IMR-90 (cell line): ENCODE measurements at regions not wholly inside any gene's neighbourhood (a gene's known extent, or its start where the extent isn't known, plus 50 kb on each side); places are given as distances from the start of the nearest gene placed in this dataset.

Experiments
- ATAC-seq: fragments of 200-7000 bp; cut with Tn5 transposase; 2 replicates; pipeline ENCODE4 v1.9.1; 2020; ENCODE audit warnings: low read depth, mild to moderate bottlenecking, moderate library complexity
- BruUV-seq: library from RNA; stranded (reverse); fragments of 400-500 nt; replicated peaks from 2 replicates; lab custom pipeline; 2021; lab: Mats Ljungman, UMichigan
- CTCF ChIA-PET: fragments of 300-600 bp; formaldehyde crosslinking; extraction: SDS; loops from one replicate; lab custom pipeline; 2021; ENCODE audit warnings: antibody characterized with exemption; lab: Yijun Ruan, JAX
- POLR2A ChIA-PET: fragments of 300-600 bp; sonication (Branson Sonifier 250); formaldehyde crosslinking; loops from one replicate; lab custom pipeline; 2022; ENCODE audit warnings: antibody characterized with exemption; ENCODE audit not compliant: unreplicated experiment; lab: Charles Lee
- DNase-seq: peaks from one replicate; pipeline ENCODE4 v3.0.0; 2013
- H2AFZ ChIP-seq: replicated peaks from 2 replicates; pipeline ENCODE3; 2013; ENCODE audit warnings: low read length, mild to moderate bottlenecking; ENCODE audit not compliant: poor library complexity
- H2AK5ac ChIP-seq: 2 replicates; pipeline ENCODE4 v1.6.1; 2013; ENCODE audit warnings: low read depth, low read length, inconsistent platforms
- H2AK9ac ChIP-seq: replicated peaks from 2 replicates; pipeline ENCODE3; 2013; ENCODE audit warnings: mild to moderate bottlenecking, low read depth, low read length, moderate library complexity; ENCODE audit not compliant: poor library complexity
- H2BK120ac ChIP-seq: 2 replicates; pipeline ENCODE4 v1.6.1; 2013; ENCODE audit warnings: low read depth, low read length, inconsistent platforms
- H2BK15ac ChIP-seq: 3 replicates; pipeline ENCODE4 v1.6.1; 2013; ENCODE audit warnings: low read depth, low read length, inconsistent platforms
- H2BK20ac ChIP-seq: 2 replicates; pipeline ENCODE4 v1.6.1; 2013; ENCODE audit warnings: low read depth, mild to moderate bottlenecking, inconsistent platforms, low read length, moderate library complexity
- H2BK5ac ChIP-seq: 2 replicates; pipeline ENCODE4 v1.6.1; 2013; ENCODE audit warnings: mild to moderate bottlenecking, low read depth, low read length, inconsistent platforms; ENCODE audit not compliant: poor library complexity, severe bottlenecking
- H3K14ac ChIP-seq: replicated peaks from 2 replicates; pipeline ENCODE4 v1.6.1; 2013; ENCODE audit warnings: low read depth, low read length, inconsistent platforms
- H3K18ac ChIP-seq: 2 replicates; pipeline ENCODE4 v1.6.1; 2013; ENCODE audit warnings: low read depth, low read length, control low read depth
- H3K23ac ChIP-seq: 2 replicates; pipeline ENCODE4 v1.6.1; 2013; ENCODE audit warnings: low read depth, low read length, inconsistent platforms
- H3K27ac ChIP-seq: 2 replicates; pipeline ENCODE4 v1.5.1; 2013; ENCODE audit warnings: mild to moderate bottlenecking, control low read depth, low read length; ENCODE audit not compliant: insufficient read depth
- H3K27me3 ChIP-seq: 2 replicates; pipeline ENCODE4 v1.6.1; 2013; ENCODE audit warnings: low read length; ENCODE audit not compliant: control insufficient read depth, insufficient read depth
- H3K36me3 ChIP-seq: 2 replicates; pipeline ENCODE4 v1.6.1; 2013; ENCODE audit warnings: low read length, mixed read lengths; ENCODE audit not compliant: control insufficient read depth, insufficient read depth
- H3K4ac ChIP-seq: 2 replicates; pipeline ENCODE4 v1.6.1; 2013; ENCODE audit warnings: low read depth, low read length, inconsistent platforms
- H3K4me1 ChIP-seq: 2 replicates; pipeline ENCODE4 v1.6.1; 2013; ENCODE audit warnings: low read length, mixed read lengths; ENCODE audit not compliant: control insufficient read depth, insufficient read depth
- H3K4me2 ChIP-seq: 2 replicates; pipeline ENCODE4 v1.6.1; 2013; ENCODE audit warnings: low read depth, mild to moderate bottlenecking, control low read depth, low read length, moderate library complexity
- H3K4me3 ChIP-seq: 2 replicates; pipeline ENCODE4 v1.5.1; 2013; ENCODE audit warnings: low read depth, mild to moderate bottlenecking, control low read depth, low read length, moderate library complexity; ENCODE audit not compliant: insufficient read depth
- H3K56ac ChIP-seq: 2 replicates; pipeline ENCODE4 v1.6.1; 2013; ENCODE audit warnings: low read length, inconsistent platforms; ENCODE audit not compliant: insufficient read depth; ENCODE audit errors: extremely low read depth
- H3K79me1 ChIP-seq, 2 experiments: 2 replicates each; pipeline ENCODE4 v1.6.1; 2013; ENCODE audit warnings: low read length in 2 of 2, inconsistent platforms in 1 of 2, low read depth in 1 of 2
- H3K9ac ChIP-seq: 2 replicates; pipeline ENCODE4 v1.6.1; 2013; ENCODE audit warnings: low read depth, low read length, control low read depth
- H3K9me1 ChIP-seq: 2 replicates; pipeline ENCODE4 v1.6.1; 2013; ENCODE audit warnings: low read length, inconsistent platforms; ENCODE audit not compliant: insufficient read depth
- H3K9me3 ChIP-seq: 2 replicates; pipeline ENCODE4 v1.6.1; 2013; ENCODE audit warnings: low read length; ENCODE audit not compliant: control insufficient read depth, insufficient read depth
- H4K20me1 ChIP-seq: 2 replicates; pipeline ENCODE4 v1.6.1; 2013; ENCODE audit warnings: low read length, inconsistent platforms; ENCODE audit not compliant: insufficient read depth
- H4K5ac ChIP-seq: 2 replicates; pipeline ENCODE4 v1.6.1; 2013; ENCODE audit warnings: mild to moderate bottlenecking, low read depth, low read length, control low read depth
- H4K8ac ChIP-seq, 2 experiments: 2 replicates each; pipeline ENCODE4 v1.6.1; 2013; ENCODE audit warnings: low read depth in 2 of 2, low read length in 2 of 2, control low read depth in 1 of 2, inconsistent platforms in 1 of 2
- H4K91ac ChIP-seq: 2 replicates; pipeline ENCODE4 v1.6.1; 2013; ENCODE audit warnings: low read depth, low read length, inconsistent platforms; ENCODE audit not compliant: insufficient read depth
- CEBPB ChIP-seq: IDR thresholded peaks from 2 replicates; pipeline ENCODE4 v1.6.1; 2012; ENCODE audit warnings: low read depth, low read length, improper control_type of control experiment
- CHD1 ChIP-seq: IDR thresholded peaks from 2 replicates; pipeline ENCODE4 v1.6.1; 2012; ENCODE audit warnings: low read depth, low read length, improper control_type of control experiment
- CTCF ChIP-seq: conservative IDR thresholded peaks from 2 replicates; pipeline ENCODE4 v1.5.1; 2012; ENCODE audit warnings: mild to moderate bottlenecking, low read depth, low read length, improper control_type of control experiment
- MAFK ChIP-seq: IDR thresholded peaks from 2 replicates; pipeline ENCODE4 v1.6.1; 2012; ENCODE audit warnings: low read depth, low read length, improper control_type of control experiment
- RAD21 ChIP-seq: IDR thresholded peaks from 2 replicates; pipeline ENCODE4 v1.6.1; 2012; ENCODE audit warnings: low read length, improper control_type of control experiment
- RCOR1 ChIP-seq: IDR thresholded peaks from 2 replicates; pipeline ENCODE4 v1.6.1; 2012; ENCODE audit warnings: mild to moderate bottlenecking, low read length, improper control_type of control experiment; ENCODE audit not compliant: insufficient replicate concordance
- SMC3 ChIP-seq: fragments of 150-350 bp; IDR thresholded peaks from 2 replicates; pipeline ENCODE4 v1.6.1; 2016; ENCODE audit warnings: low read depth, mild to moderate bottlenecking, antibody characterized with exemption, low read length, moderate library complexity
- WGBS, 2 experiments: methylation state at CpG; one replicate each; pipeline versions ENCODE4 v1.1.5 to v1.1.7; 2013; ENCODE audit warnings: missing lambda C conversion rate in 2 of 2; ENCODE audit not compliant: insufficient read length in 1 of 2; ENCODE audit errors: extremely low coverage in 2 of 2; 5-methylcytosine and 5-hydroxymethylcytosine counted together
- dilution Hi-C: fragments of 300-500 bp; cut with HindIII; formaldehyde crosslinking; loops from one replicate; pipeline ENCODE4 v1.14.3; 2018; ENCODE audit warnings: low sequenced_read_pairs; ENCODE audit not compliant: unreplicated experiment
- in situ Hi-C: fragments of 300-500 bp; cut with MboI; formaldehyde crosslinking; loops from 3 replicates; pipeline ENCODE4 v1.14.3; 2019; ENCODE audit warnings: low sequenced_read_pairs, inconsistent platforms, mixed read lengths
- intact Hi-C: fragments of 100-400 bp; cut with micrococcal nuclease; formaldehyde crosslinking; loops from 2 replicates; pipeline ENCODE4 v1.10.0; 2022

GRCh38 chr9:32884482-32884881 lies 101.1 kb downstream of the TMEM215 start:
- Histone ChIP-seq H3K27me3 (no peaks in the 10 kb centered on the region), H3K79me1 (no peaks in the 10 kb centered on the region), H3K4me1 (no peaks in the 10 kb centered on the region), H4K91ac (no peak overlapping the region), H4K5ac (no peak overlapping the region), H3K23ac (no peak overlapping the region), H3K36me3 (no peaks in the 10 kb centered on the region), H2AK5ac (no peak overlapping the region), H2BK15ac (no peak overlapping the region), H3K56ac (no peak overlapping the region), H3K9me1 (no peaks in the 10 kb centered on the region), H2AK9ac (no peak overlapping the region), H3K4me2 (no peak overlapping the region), H3K27ac (no peak overlapping the region), H3K9ac (no peak overlapping the region), H3K4me3 (no peak overlapping the region), H3K9me3 (no peaks in the 10 kb centered on the region), H3K14ac (no peak overlapping the region), H3K18ac (no peak overlapping the region), H2BK20ac (no peak overlapping the region), H3K4ac (no peak overlapping the region), H2BK5ac (no peak overlapping the region), H2AFZ (no peak overlapping the region), H4K8ac (no peak overlapping the region), H2BK120ac (no peak overlapping the region), H4K20me1 (no peaks in the 10 kb centered on the region)
- ATAC-seq (no peak), DNase-seq (no peak)
- TF ChIP-seq RCOR1, result no peak
- TF ChIP-seq MAFK, result no peak
- TF ChIP-seq CHD1, result no peak
- TF ChIP-seq CTCF, result no peak
- no peak for TF ChIP-seq SMC3
- TF ChIP-seq RAD21, result no peak
- no peak for TF ChIP-seq CEBPB
- no CpG with 5 or more reads among the region's 1 CpG for WGBS, 2 experiments
- POLR2A ChIA-PET, result no interaction called here
- BruUV-seq, result no TSS peak
- intact Hi-C loops (no loop called here), in situ Hi-C loops (no loop called here), dilution Hi-C loops (no loop called here)
- CTCF ChIA-PET, result no interaction called here
